ENCODE measurements at regions not wholly inside any gene's neighbourhood (a gene's known extent, or its start where the extent isn't known, plus 50 kb on each side); places are given as distances from the start of the nearest gene placed in this dataset.

DNA sequence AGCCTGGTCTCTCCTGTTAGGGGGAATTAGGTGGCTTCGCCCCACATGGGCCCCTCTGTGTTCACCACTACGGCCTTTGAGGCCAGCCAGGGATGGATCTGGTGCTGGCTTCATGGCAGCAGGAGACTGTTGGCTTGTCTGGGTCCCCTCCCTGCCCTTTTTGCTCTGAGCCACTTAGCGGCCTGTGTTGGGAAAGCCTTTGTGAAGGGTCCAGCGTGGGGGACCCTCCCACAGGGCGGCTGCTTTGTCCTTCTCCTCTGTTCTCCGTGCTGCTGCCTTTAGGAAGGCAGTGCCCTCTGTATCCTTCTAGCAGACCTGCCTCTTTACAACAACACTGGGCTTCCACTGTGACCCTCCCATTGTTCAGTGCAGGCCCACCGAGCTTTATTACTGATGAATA lies 118.4 kb downstream of the TSN start:
- Histone ChIP-seq H3K27me3 (no peaks in the 10 kb centered on the region), H3K4me1 (peaks cover 0 to 5% (median 0%) of the 10 kb centered on the region in 3 donors)

DNA sequence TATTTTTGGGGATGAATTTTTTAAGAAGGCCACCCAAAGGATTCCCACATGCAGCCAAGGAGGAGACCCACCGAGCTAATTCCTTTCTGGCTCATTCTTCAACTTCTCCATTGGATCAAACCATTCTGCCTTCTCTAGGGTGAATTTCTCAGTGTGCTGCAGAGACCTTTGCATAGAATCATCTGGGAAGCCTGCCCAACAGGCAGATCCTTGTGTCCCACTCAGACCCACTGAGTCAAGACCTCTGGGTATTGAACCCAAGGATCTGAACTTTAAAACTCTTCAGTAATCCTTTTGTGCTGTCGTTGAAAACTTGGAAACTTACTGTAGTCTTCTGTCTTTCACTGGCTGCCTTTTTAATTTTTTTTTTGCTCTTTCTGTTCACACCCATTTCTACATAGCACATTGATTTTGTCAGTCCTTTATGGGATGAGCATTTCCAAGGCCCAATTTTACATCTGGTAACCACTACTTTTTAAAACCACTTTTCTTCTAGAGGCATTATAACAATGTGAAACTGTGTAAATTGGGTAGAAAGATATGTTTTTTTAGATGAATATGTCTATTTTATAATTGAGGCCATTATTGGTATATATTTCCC lies 120.2 kb downstream of the TSN start:
- H3K4me3 ChIP-seq = no peak overlapping the region
- TF ChIP-seq POLR2A (IDR thresholded peaks at IDR 0.05) (no peak), EP300 (IDR thresholded peaks at IDR 0.05) (no peak), CTCF (IDR thresholded peaks at IDR 0.05) (no peak), POLR2AphosphoS5 (IDR thresholded peaks at IDR 0.05) (no peak)
- H3K27me3 ChIP-seq = no peaks in the 10 kb centered on the region
- H3K4me1 ChIP-seq = peaks cover 0 to 5% (median 0%) of the 10 kb centered on the region in 3 donors
- no peak for ATAC-seq
- no peak overlapping the region for H3K27ac ChIP-seq
- WGBS, 2 donors (ENCODE audit: low coverage in 1 of 2) = 43 to 63% methylated on average over 1 to 2 of the region's 2 CpGs
- H3K9me3 ChIP-seq = peaks cover 0 to 10% (median 0%) of the 10 kb centered on the region in 3 donors
- H3K36me3 ChIP-seq = no peaks in the 10 kb centered on the region

More for the DNA sequence above, 118.4 kb downstream of the TSN start:
- Histone ChIP-seq H3K36me3 (no peaks in the 10 kb centered on the region), H3K4me3 (no peak overlapping the region), H3K27ac (no peak overlapping the region), H3K9me3 (peaks cover 0 to 4% (median 0%) of the 10 kb centered on the region in 3 donors)
- WGBS, 2 donors (ENCODE audit: low coverage in 1 of 2) = 89 to 90% methylated on average over 2 to 5 of the region's 7 CpGs
- TF ChIP-seq POLR2AphosphoS5 (IDR thresholded peaks at IDR 0.05) (no peak), EP300 (IDR thresholded peaks at IDR 0.05) (no peak), POLR2A (IDR thresholded peaks at IDR 0.05) (no peak), CTCF (IDR thresholded peaks at IDR 0.05) (no peak)
- no peak for ATAC-seq

DNA sequence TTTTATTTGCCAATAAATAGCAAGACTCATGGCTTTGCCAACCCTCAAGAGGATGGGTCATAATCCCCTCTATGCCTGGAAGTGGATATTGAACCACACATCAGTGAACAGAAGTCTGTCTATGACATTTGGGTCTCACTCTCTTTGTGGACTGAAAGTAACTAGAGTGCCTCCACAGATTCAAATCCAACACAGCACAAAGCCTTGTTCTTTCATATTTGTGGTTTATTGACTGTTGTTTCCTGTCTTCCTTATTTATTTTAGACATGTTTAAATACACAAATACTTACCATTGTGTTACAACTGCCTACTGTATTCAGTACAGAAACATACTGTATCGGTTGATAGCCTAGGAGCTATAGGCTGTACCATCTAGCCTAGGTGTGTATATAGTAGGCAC lies 121.9 kb downstream of the TSN start:
- WGBS, 2 donors (ENCODE audit: low coverage in 1 of 2) = 100% methylated on average over 1 of the region's 1 CpG
- Histone ChIP-seq H3K27me3 (no peaks in the 10 kb centered on the region), H3K36me3 (no peaks in the 10 kb centered on the region), H3K4me1 (peaks cover 0 to 5% (median 0%) of the 10 kb centered on the region in 3 donors), H3K27ac (no peak overlapping the region), H3K9me3 (peaks cover 0 to 10% (median 0%) of the 10 kb centered on the region in 3 donors), H3K4me3 (no peak overlapping the region)
- TF ChIP-seq POLR2AphosphoS5 (IDR thresholded peaks at IDR 0.05) (no peak), POLR2A (IDR thresholded peaks at IDR 0.05) (no peak), EP300 (IDR thresholded peaks at IDR 0.05) (no peak), CTCF (IDR thresholded peaks at IDR 0.05) (no peak)
- ATAC-seq = no peak

GRCh38 chr2:121880283-121880682 lies 124.8 kb downstream of the TSN start:
- no peaks in the 10 kb centered on the region for H3K4me1 ChIP-seq
- H3K27ac ChIP-seq = no peak overlapping the region
- 89 to 90% methylated on average over 4 of the region's 4 CpGs for WGBS, 2 donors (ENCODE audit: low coverage in 1 of 2)
- ATAC-seq = no peak
- no peaks in the 10 kb centered on the region for H3K27me3 ChIP-seq
- peaks cover 0 to 10% (median 0%) of the 10 kb centered on the region in 3 donors for H3K9me3 ChIP-seq
- no peaks in the 10 kb centered on the region for H3K36me3 ChIP-seq
- H3K4me3 ChIP-seq = no peak overlapping the region
- TF ChIP-seq POLR2A (IDR thresholded peaks at IDR 0.05) (no peak), EP300 (IDR thresholded peaks at IDR 0.05) (no peak), POLR2AphosphoS5 (IDR thresholded peaks at IDR 0.05) (no peak), CTCF (IDR thresholded peaks at IDR 0.05) (no peak)

GRCh38 chr2:121881038-121881437 lies 125.6 kb downstream of the TSN start:
- no peaks in the 10 kb centered on the region for H3K27me3 ChIP-seq
- H3K4me3 ChIP-seq = no peak overlapping the region
- WGBS, 2 donors (ENCODE audit: low coverage in 1 of 2) = 69% methylated on average over 2 of the region's 4 CpGs; no CpG with 5 or more reads in 1 of the 2 donors
- H3K4me1 ChIP-seq = no peaks in the 10 kb centered on the region
- no peak for ATAC-seq
- no peaks in the 10 kb centered on the region for H3K36me3 ChIP-seq
- no peak for TF ChIP-seq EP300 (IDR thresholded peaks at IDR 0.05)
- H3K9me3 ChIP-seq = peaks cover 0 to 10% (median 0%) of the 10 kb centered on the region in 3 donors
- H3K27ac ChIP-seq = no peak overlapping the region

All from gastroesophageal sphincter (tissue), 4 donors.